CD4-positive, alpha-beta T cell (primary cell): ENCODE measurements at regions not wholly inside any gene's neighbourhood (a gene's known extent, or its start where the extent isn't known, plus 50 kb on each side); places are given as distances from the start of the nearest gene placed in this dataset.

Source experiments
- ATAC-seq: fragments of 200-7000 bp; cut with Tn5 transposase; one replicate; pipeline ENCODE4 v1.10.0; 2022; ENCODE audit warnings: mild to moderate bottlenecking; ENCODE audit not compliant: poor library complexity
- CTCF ChIA-PET: fragments of 350-600 bp; sonication (Branson Sonifier 250); formaldehyde crosslinking; loops from one replicate; lab custom pipeline; 2021; ENCODE audit warnings: antibody characterized with exemption, inconsistent platforms; lab: Charles Lee
- POLR2A ChIA-PET: fragments of 350-600 bp; sonication (Branson Sonifier 250); formaldehyde crosslinking; loops from one replicate; lab custom pipeline; 2021; ENCODE audit warnings: antibody characterized with exemption, inconsistent platforms; lab: Charles Lee
- DNase-seq, 14 experiments: peaks; one replicate each; pipeline ENCODE4 v3.0.0-alpha.2; 2013 to 2020; ENCODE audit warnings: mixed read lengths in 2 of 14
- H3K27ac ChIP-seq, 2 donors: one replicate each; pipeline versions ENCODE4 v1.5.1 to v1.7.0; 2013; ENCODE audit warnings: low read length in 2 of 2, low read depth in 1 of 2, mild to moderate bottlenecking in 1 of 2
- H3K27me3 ChIP-seq, 2 experiments: 1 replicate in 1 of 2; 2 replicates in 1 of 2; pipeline versions ENCODE4 v1.6.1 to v1.7.0; 2013; ENCODE audit warnings: low read length in 2 of 2, control low read depth in 1 of 2, mild to moderate bottlenecking in 1 of 2, moderate library complexity in 1 of 2; ENCODE audit not compliant: insufficient read depth in 2 of 2, control insufficient read depth in 1 of 2
- H3K36me3 ChIP-seq: one replicate; pipeline ENCODE4 v1.6.1; 2013; ENCODE audit warnings: low read length, control low read depth; ENCODE audit not compliant: insufficient read depth
- H3K4me1 ChIP-seq: one replicate; pipeline ENCODE4 v1.6.1; 2013; ENCODE audit warnings: low read length, control low read depth; ENCODE audit not compliant: insufficient read depth
- H3K4me3 ChIP-seq: one replicate; pipeline ENCODE4 v1.5.1; 2013; ENCODE audit warnings: mild to moderate bottlenecking, low read length, moderate library complexity
- H3K9me3 ChIP-seq, 2 experiments: 1 replicate in 1 of 2; 2 replicates in 1 of 2; pipeline versions ENCODE4 v1.6.1 to v1.7.0; 2013; ENCODE audit warnings: low read length in 2 of 2, mild to moderate bottlenecking in 2 of 2, control low read depth in 1 of 2, moderate library complexity in 1 of 2; ENCODE audit not compliant: control insufficient read depth in 1 of 2, insufficient read depth in 1 of 2
- H3K27ac Mint-ChIP-seq: one replicate; pipeline ENCODE4 v1.8.0; 2020; ENCODE audit warnings: mixed read lengths
- H3K27me3 Mint-ChIP-seq: one replicate; pipeline ENCODE4 v1.8.0; 2021; ENCODE audit warnings: mixed read lengths
- H3K36me3 Mint-ChIP-seq: one replicate; pipeline ENCODE4 v1.8.0; 2021; ENCODE audit warnings: low read depth, mixed read lengths
- H3K4me1 Mint-ChIP-seq: one replicate; pipeline ENCODE4 v1.8.0; 2021; ENCODE audit warnings: low read depth, mixed read lengths
- H3K4me3 Mint-ChIP-seq: one replicate; pipeline ENCODE4 v1.8.0; 2020; ENCODE audit warnings: mild to moderate bottlenecking, mixed read lengths
- H3K9me3 Mint-ChIP-seq: one replicate; pipeline ENCODE4 v1.8.0; 2020; ENCODE audit warnings: mixed read lengths
- intact Hi-C, 2 experiments: fragments of 100-400 bp; cut with DNase I in 1 of 2; cut with micrococcal nuclease in 1 of 2; formaldehyde crosslinking; loops; one replicate each; pipeline versions ENCODE4 v1.15.1 to v1.9.0; 2023 to 2025; cut with DNase I, micrococcal nuclease
- TF ChIP-seq, protein P1 (sequence below): fragments of 200-600 bp; IDR thresholded peaks from one replicate; pipeline ENCODE4 v1.8.0; 2022; ENCODE audit warnings: antibody characterized with exemption, mild to moderate bottlenecking

DNA sequence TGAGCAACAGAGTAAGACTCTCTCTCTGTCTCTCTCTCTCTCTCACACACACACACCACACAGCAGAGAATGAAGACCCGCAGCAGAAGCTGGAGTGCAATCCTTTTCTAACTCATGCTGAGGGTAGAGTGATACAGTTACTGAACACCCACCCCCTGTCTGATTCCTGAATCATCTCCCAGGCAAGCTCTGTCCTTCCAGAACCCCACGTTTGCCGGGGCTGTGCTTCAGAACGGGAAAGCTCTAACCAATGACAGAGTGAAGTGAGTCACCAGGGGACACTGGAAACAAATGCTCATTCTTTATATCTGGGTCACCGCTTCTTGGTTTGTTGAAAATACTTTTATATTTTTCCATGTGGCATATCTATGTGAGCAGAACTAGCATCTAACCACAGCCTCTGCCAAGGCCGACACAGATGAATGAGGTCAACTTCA, 553.7 kb upstream of the AMELY start:
- no peaks in the 10 kb centered on the region for H3K4me1 Mint-ChIP-seq
- no peak overlapping the region for H3K27ac Mint-ChIP-seq
- Histone ChIP-seq H3K27ac (no peak overlapping the region), H3K9me3 (no peaks in the 10 kb centered on the region), H3K4me1 (no peaks in the 10 kb centered on the region), H3K4me3 (no peak overlapping the region), H3K27me3 (peaks cover 0 to 2% of the 10 kb centered on the region in 2 experiments), H3K36me3 (no peaks in the 10 kb centered on the region)
- no peak overlapping the region for H3K4me3 Mint-ChIP-seq
- ChIA-PET CTCF (no interaction called here), POLR2A (no interaction called here)
- TF ChIP-seq, protein P1, sequence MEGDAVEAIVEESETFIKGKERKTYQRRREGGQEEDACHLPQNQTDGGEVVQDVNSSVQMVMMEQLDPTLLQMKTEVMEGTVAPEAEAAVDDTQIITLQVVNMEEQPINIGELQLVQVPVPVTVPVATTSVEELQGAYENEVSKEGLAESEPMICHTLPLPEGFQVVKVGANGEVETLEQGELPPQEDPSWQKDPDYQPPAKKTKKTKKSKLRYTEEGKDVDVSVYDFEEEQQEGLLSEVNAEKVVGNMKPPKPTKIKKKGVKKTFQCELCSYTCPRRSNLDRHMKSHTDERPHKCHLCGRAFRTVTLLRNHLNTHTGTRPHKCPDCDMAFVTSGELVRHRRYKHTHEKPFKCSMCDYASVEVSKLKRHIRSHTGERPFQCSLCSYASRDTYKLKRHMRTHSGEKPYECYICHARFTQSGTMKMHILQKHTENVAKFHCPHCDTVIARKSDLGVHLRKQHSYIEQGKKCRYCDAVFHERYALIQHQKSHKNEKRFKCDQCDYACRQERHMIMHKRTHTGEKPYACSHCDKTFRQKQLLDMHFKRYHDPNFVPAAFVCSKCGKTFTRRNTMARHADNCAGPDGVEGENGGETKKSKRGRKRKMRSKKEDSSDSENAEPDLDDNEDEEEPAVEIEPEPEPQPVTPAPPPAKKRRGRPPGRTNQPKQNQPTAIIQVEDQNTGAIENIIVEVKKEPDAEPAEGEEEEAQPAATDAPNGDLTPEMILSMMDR = no peak
- no peak for DNase-seq
- intact Hi-C loops = no loop called here
- no peak for ATAC-seq
- H3K36me3 Mint-ChIP-seq = no peaks in the 10 kb centered on the region
- peaks cover 10% of the 10 kb centered on the region for H3K27me3 Mint-ChIP-seq
- H3K9me3 Mint-ChIP-seq = no peaks in the 10 kb centered on the region

DNA sequence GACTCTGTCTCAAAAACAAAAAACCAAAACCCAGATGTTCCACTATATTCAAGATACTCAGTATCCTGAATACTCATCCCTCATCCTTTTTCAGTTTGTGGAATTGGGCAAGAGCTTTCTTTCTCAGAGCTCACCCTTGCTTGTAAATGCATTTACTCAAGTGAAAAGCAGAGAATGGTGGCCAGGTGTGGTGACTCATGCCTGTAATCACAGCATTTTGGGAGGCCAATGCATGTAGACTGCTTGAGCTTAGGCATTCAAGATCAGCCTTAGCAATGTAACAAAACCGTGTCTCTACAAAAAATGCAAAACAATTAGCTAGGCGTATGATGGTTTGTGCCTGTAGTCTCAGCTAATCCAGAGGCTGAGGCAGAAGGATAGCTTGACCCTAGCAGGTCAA, 553.2 kb upstream of the AMELY start:
- Mint-ChIP-seq H3K27ac (no peak overlapping the region), H3K9me3 (peaks cover 3% of the 10 kb centered on the region), H3K4me3 (no peak overlapping the region), H3K4me1 (no peaks in the 10 kb centered on the region), H3K36me3 (no peaks in the 10 kb centered on the region), H3K27me3 (peaks cover 14% of the 10 kb centered on the region)
- POLR2A ChIA-PET = no interaction called here
- ATAC-seq (no peak), DNase-seq (no peak)
- intact Hi-C loops = no loop called here
- H3K27me3 ChIP-seq = peaks cover 0 to 2% of the 10 kb centered on the region in 2 experiments
- CTCF ChIA-PET = no interaction called here
- H3K9me3 ChIP-seq = no peaks in the 10 kb centered on the region
- no peaks in the 10 kb centered on the region for H3K4me1 ChIP-seq
- TF ChIP-seq, protein P1 = no peak
- H3K36me3 ChIP-seq = no peaks in the 10 kb centered on the region
- no peak overlapping the region for H3K27ac ChIP-seq
- H3K4me3 ChIP-seq = no peak overlapping the region

DNA sequence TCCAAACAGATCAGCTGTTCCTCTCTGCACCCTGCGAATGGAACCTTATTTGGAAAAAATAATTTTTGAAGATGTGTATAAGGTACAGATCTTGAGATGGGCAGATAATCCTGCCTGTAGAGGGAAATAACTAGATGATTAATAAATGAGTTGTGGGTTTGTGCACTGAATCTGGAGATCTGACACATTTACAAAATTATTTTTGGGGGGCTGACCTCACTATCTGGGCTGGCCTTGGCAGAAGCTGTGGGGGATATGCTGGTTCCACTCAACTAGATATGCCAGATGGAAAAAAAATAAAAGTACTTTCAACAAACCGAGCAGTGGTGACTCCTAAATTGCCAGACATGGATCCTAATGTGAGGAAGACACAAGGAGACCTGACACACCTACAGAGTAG, 552.2 kb upstream of the AMELY start:
- DNase-seq = no peak
- Mint-ChIP-seq H3K36me3 (no peaks in the 10 kb centered on the region), H3K9me3 (peaks cover 3% of the 10 kb centered on the region), H3K27me3 (peaks cover 17% of the 10 kb centered on the region), H3K4me1 (no peaks in the 10 kb centered on the region), H3K4me3 (no peak overlapping the region), H3K27ac (no peak overlapping the region)
- no peak overlapping the region for H3K27ac ChIP-seq
- no peaks in the 10 kb centered on the region for H3K4me1 ChIP-seq
- no peaks in the 10 kb centered on the region for H3K36me3 ChIP-seq
- POLR2A ChIA-PET = no interaction called here
- H3K27me3 ChIP-seq = peaks cover 0 to 2% of the 10 kb centered on the region in 2 experiments
- ATAC-seq = no peak
- TF ChIP-seq, protein P1 = no peak
- intact Hi-C loops = no loop called here
- no peaks in the 10 kb centered on the region for H3K9me3 ChIP-seq
- CTCF ChIA-PET = no interaction called here
- no peak overlapping the region for H3K4me3 ChIP-seq
